Stimulated activated CD4-positive, alpha-beta T cell treated with anti-CD3 and anti-CD28 coated beads, Interleukin-2, amount 100 ng/mL, for 4 hours (primary cell): ENCODE measurements at regions not wholly inside any gene's neighbourhood (a gene's known extent, or its start where the extent isn't known, plus 50 kb on each side); places are given as distances from the start of the nearest gene placed in this dataset.

ENCODE experiments used
- DNase-seq: peaks from one replicate; pipeline ENCODE4 v3.0.0-alpha.2; 2020; ENCODE audit warnings: low read depth

DNA sequence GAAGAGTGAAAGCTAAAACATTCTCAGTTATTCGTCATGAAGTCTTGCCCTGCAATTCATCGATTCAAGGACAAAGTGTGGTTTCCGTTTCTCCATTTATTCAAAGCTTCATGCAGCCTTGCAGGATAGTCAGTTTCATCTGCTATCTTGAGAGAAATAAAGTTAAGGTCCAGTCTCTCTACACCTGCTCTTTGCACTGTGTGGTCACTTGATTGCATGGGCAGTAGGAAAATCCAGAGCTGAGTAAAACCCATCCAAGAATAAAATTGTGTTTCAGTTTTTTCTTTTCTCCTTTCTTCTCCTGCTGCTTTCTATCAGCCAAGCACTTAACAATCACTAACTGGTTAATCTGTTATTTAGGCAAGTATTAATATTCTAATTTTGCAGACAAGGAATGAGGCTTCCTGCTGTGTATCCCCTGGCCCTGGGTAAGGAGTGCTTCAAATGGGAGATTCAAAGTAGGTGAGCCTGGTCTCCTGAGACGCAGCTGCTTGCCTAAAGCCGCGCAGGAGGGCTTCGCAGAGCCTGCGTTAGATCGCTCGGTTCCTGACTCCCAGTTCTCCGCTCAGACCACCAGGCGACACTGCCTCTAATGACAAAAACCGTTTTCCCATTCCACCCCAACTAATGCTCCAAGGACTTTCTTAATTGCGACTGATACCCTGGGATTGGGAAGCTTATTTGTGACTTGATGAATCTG lies 808.3 kb downstream of the TFAP2A start:
- no peak for DNase-seq

DNA sequence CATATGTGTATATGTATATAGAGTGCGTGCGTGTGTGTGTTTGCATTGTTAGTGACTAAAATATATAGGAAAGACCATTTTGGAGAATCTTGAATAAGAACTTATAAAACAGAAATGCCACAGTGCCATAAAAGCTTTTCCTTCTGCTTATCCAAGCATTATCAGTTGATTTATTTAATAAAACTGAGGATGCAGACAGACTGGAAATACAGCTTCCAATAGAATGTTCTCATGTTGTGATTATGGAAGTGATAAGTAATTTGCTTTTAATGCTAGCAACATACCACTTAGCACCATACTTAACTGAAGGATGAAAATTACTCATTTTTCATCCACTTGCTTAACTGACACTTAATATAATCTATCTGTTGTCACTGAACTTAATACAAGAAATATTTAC lies 820.1 kb downstream of the TFAP2A start:
- DNase-seq, result no peak

DNA sequence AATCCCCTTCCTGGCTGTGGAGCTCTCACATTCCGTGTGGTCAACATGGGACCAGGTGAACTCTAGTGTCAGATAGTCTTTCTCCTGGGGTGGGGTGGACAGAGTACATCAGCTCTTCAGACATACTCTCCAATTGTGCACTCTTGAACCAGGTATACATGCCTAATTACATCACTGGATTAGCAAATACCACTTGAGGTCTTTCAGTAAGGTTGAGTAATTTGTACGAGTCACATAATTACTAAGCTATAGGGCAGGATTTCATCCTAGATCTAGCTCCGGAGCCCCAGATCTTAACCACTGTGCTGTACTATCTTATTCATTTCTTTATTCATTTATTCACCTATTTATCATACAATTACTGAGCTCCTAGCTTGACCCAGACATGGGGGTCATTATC lies 821.3 kb downstream of the TFAP2A start:
- no peak for DNase-seq

- DNase-seq, result no peak
These were observed 831.0 kb downstream of the TFAP2A start for GRCh38 chr6:9583753-9584352.

- no peak for DNase-seq
These were observed 833.7 kb downstream of the TFAP2A start for GRCh38 chr6:9581155-9581554.

- no peak for DNase-seq
These were observed 838.4 kb downstream of the TFAP2A start for GRCh38 chr6:9576521-9576920.

GRCh38 chr6:9566096-9566495 lies 848.8 kb downstream of the TFAP2A start:
- no peak for DNase-seq

- DNase-seq, result no peak
These were observed 850.9 kb downstream of the TFAP2A start for GRCh38 chr6:9564021-9564420.

DNA sequence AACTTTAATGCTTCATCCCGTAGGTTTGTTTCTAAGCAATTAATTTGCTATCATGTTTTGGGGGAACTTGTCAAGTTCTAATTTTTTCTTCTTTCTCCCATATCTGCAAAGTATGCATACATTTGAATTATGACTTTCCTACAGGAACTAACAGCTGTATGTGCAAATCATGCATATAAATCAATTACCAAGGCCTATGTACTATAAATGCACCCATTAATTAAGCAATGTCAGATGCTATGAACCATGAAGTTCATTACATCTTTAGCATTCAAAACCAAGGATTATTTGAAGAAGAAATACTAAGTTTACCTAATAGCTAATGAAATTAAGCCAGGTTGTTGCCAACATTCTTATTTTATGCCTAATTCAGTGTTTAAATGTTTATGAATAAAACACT lies 851.3 kb downstream of the TFAP2A start:
- no peak for DNase-seq

GRCh38 chr6:9554806-9555205 lies 860.1 kb downstream of the TFAP2A start:
- DNase-seq, result no peak

DNA sequence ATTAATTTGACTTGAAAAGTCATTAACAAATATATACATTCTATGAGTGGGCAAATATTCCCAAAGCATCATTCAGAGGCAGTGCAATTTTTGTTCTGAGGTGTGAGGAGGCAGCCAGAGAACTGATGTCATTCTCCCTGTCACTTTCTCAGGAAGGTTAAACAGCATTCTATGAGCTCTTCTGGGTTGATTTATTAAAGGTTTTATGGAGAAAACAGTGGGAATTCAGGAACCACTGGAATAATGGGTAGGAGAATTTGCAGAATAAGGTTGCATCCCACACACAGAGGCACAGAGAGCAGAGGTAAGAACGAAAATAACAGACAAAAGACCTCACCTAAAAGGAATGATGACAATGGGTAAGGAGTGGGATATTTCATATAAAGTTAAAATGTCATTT lies 860.6 kb downstream of the TFAP2A start:
- no peak for DNase-seq

DNA sequence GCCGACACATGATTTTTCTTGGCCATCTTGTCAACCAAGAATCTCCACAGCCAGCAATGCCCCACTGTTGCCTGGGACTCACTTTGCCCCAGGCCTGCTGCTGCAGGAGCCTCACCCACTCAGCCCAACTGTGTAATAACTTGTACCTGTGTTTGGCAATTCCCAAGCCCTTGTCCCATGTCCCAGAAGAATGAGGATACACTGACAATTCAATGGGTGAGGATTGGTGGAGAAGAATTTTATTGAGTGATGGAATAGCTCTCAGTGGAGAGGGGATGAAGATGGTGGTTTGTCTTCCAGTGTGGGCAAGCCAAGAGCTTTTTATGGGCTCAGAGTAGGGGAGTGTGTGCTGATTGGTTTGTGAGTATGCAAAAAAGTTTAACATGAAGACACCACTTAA lies 861.9 kb downstream of the TFAP2A start:
- DNase-seq, result no peak

DNA sequence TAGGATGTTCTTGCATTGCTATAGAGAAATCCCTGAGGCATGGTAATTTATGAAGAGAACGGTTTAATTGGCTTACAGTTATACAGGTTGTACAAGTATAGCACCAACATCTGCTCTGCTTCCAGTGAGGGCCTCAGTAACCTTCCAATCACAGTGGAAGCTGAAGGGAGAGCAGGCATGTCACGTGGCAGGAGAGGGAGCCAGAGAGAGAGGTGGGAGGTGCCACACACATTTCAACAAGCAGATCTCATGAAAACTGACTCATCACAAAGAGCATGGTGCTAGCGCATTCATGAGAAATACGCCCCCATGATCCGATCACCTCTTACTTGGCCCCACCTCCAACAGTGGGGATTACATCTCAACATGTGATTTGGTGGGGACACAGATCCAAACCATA lies 871.2 kb downstream of the TFAP2A start:
- DNase-seq, result no peak

- no peak for DNase-seq
These were observed 874.2 kb downstream of the TFAP2A start for GRCh38 chr6:9540534-9541126.

GRCh38 chr6:9540126-9540525 lies 874.7 kb downstream of the TFAP2A start:
- DNase-seq, result no peak

GRCh38 chr6:9539231-9539755 lies 875.6 kb downstream of the TFAP2A start:
- no peak for DNase-seq

DNA sequence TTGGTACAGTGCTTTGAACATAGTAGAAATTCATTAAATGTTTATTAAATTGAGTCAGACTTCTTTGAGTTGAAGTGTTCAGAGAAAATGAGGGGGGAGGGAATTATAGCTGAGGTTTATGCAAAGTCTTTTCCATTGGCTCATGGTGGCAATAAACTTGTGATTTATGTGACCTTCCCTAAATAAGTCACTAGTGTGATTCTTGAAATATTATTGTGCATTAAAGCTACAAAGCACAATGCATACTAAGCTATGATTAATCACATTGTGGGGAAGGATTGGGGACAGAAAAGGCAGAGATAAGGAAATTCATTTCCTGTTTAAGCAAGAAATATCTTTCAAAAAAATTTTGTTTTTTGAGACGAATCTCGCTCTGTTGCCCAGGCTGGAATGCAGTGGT lies 877.5 kb downstream of the TFAP2A start:
- DNase-seq, result no peak

DNA sequence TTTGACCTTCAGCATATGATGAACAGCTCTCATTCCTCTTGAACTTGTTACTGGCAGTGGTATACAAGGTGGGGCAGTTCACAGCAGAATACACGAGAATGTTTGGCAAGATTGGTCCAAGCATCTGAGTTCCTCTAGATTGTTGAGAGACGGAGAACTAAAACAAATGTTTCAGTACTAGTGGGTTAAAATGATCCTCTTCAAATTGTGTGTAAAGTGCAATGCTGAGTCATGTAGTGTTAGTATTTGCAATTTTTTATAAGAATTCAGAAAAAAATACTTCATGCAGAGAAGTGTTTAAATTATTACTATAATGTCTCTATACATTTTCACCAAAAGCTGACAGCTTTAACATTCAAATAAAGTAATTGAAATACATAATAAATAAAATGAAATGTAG lies 879.8 kb downstream of the TFAP2A start:
- no peak for DNase-seq

DNA sequence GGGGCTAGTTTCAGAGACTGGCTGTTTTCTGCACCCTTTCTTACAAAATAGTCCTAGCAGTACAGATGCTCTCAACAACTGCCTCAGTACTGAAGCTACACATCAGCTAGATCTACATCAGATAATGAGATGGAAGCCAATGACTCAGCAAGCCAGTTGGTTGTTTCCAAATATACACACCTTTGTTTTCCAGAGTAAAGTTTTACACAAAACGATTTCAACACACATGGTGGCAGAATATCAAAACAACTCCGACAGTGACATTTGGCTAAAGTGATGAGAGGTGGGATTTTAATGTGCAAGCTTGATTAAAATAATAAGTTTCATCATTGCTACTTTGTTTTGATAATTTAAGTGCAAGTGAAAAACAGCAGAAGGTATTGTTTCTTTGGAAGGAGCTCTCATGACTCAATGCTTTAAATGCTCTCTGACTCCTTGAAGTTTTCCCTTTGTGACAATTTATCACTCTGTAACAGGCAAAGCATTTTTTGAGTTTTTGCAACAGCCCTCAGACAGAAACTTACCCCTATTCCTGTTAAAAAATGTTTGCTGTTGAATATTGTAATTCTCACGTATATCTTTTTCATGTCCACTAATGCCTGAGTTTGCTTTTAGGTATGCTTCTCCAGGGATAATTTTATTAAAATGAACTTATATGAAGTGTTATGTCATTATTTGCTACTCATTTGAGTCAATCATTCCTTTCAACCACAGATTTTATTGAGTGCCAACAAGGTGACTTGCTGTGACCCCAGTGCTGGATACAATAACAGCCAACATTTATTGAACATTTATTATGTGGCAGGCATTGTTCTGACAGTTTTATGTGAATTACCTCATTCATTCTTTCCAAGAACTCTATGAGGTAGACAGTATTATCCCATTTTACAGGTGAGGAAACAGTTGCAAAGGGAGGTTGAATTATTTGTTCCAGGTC lies 882.0 kb downstream of the TFAP2A start:
- DNase-seq, result no peak

DNA sequence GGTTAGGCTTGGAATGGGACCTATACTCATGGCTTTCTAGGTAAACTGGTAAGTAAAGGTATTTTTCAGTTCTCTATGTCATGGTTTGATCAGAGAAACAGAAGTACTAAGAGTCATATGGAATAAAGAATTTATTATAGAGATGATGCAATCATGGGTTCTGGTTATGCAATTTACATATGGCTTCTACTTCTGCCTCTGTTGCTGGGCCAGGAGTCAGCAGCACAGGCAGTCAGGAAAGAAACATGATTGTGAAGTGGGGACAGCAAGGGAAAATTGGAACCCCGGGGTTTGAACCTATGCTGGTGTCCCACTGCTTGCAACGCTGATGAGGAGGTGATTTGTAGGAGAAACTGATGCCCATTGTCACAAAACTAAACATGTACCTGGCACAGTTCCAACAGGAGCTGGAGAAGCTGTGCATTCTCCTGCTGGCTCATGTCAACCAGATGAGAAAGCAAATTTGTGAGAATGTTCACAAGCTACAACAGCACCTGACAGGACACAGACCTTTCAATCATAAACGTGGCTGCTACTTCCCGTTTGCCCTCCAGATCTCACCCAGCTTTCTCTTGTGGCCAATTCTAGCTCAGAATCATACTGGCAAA lies 887.1 kb downstream of the TFAP2A start:
- no peak for DNase-seq

- DNase-seq, result no peak
These were observed 891.4 kb downstream of the TFAP2A start for GRCh38 chr6:9523462-9523861.

- DNase-seq, result no peak
These were observed 892.8 kb downstream of the TFAP2A start for GRCh38 chr6:9522101-9522500.
